BJ (cell line): ENCODE measurements at regions not wholly inside any gene's neighbourhood (a gene's known extent, or its start where the extent isn't known, plus 50 kb on each side); places are given as distances from the start of the nearest gene placed in this dataset.

ENCODE experiments used
- CTCF ChIA-PET: fragments of 350-600 bp; formaldehyde crosslinking; extraction: SDS; loops from one replicate; lab custom pipeline; 2021; ENCODE audit warnings: antibody characterized with exemption, inconsistent platforms; lab: Yijun Ruan, JAX
- POLR2A ChIA-PET: fragments of 300-600 bp; sonication (Branson Sonifier 250); formaldehyde crosslinking; extraction: SDS; loops from one replicate; lab custom pipeline; 2021; ENCODE audit warnings: antibody characterized with exemption; lab: Charles Lee
- DNase-seq: peaks from one replicate; pipeline ENCODE4 v3.0.0-alpha.2; 2011; ENCODE audit warnings: low read depth
- H3K27me3 ChIP-seq: 2 replicates; pipeline ENCODE4 v1.6.0; 2011; ENCODE audit warnings: low read length; ENCODE audit not compliant: control insufficient read depth, insufficient read depth
- H3K36me3 ChIP-seq: 2 replicates; pipeline ENCODE4 v1.5.1; 2011; ENCODE audit warnings: low read length; ENCODE audit not compliant: control insufficient read depth, insufficient read depth
- H3K4me3 ChIP-seq: 2 replicates; pipeline ENCODE4 v1.5.1; 2011; ENCODE audit warnings: low read depth, mild to moderate bottlenecking, control low read depth, low read length
- TF ChIP-seq, protein P1 (sequence below): IDR thresholded peaks from 2 replicates; pipeline ENCODE4 v1.5.1; 2011; ENCODE audit warnings: low read depth, mild to moderate bottlenecking, control low read depth, inconsistent platforms, low read length, moderate library complexity; ENCODE audit not compliant: insufficient read depth

DNA sequence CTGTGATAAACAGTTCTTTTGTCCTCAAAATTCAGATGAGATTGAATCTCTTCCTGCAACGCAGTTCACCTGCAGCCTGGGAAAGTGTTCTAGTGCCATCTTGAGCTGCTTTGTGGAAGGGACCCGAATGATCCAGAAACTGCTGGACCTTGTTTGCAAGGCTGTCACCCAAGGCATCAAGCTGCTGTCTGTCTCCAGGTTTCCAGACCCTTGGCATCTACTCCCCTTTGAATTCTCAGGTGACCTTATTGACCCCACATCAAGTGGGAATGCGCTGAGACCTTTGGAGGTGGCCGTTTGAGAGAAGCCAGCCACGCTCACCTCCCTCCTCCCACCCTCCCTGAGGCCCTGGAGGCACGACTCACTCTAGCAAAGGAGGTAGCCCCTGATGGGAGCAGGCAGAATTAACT lies 112.5 kb downstream of the EDN3 start:
- H3K4me3 ChIP-seq = no peak overlapping the region
- H3K27me3 ChIP-seq = no peaks in the 10 kb centered on the region
- CTCF ChIA-PET = interaction anchor here (0.8 kb wide), 1 partner anchor 9 kb away, joined by 3 read pairs; no protein-coding TSS in a partner anchor
- TF ChIP-seq, protein P1, sequence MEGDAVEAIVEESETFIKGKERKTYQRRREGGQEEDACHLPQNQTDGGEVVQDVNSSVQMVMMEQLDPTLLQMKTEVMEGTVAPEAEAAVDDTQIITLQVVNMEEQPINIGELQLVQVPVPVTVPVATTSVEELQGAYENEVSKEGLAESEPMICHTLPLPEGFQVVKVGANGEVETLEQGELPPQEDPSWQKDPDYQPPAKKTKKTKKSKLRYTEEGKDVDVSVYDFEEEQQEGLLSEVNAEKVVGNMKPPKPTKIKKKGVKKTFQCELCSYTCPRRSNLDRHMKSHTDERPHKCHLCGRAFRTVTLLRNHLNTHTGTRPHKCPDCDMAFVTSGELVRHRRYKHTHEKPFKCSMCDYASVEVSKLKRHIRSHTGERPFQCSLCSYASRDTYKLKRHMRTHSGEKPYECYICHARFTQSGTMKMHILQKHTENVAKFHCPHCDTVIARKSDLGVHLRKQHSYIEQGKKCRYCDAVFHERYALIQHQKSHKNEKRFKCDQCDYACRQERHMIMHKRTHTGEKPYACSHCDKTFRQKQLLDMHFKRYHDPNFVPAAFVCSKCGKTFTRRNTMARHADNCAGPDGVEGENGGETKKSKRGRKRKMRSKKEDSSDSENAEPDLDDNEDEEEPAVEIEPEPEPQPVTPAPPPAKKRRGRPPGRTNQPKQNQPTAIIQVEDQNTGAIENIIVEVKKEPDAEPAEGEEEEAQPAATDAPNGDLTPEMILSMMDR = no peak
- POLR2A ChIA-PET = no interaction called here
- H3K36me3 ChIP-seq = no peaks in the 10 kb centered on the region
- DNase-seq = no peak

DNA sequence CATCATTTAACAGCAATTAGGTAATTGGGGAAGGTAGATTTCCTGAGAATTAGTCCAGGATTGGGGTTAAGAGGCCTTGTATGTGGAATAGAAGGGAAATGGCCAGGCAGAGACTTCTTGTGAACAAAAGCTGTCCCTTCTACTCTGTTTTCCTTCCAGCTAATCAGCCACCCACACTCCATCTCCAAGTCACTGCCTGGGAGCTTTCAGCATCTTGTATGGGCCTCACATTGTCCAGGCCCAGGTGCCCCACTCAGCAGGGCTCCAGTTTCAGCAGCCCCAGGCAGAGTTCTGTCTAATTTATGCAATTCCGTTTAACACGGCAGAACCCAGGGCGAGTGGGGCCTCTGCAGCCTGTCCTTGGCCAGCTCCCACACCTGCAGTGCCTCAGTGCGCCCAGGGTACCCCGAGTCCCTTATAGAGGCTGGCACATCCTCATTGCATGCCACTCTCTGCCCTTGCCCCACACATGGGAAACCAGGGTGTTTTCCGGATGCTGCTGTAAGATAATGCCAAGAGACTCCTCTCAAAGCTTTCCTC lies 113.0 kb downstream of the EDN3 start:
- TF ChIP-seq, protein P1 = no peak
- H3K4me3 ChIP-seq = no peak overlapping the region
- no peaks in the 10 kb centered on the region for H3K36me3 ChIP-seq
- ChIA-PET CTCF (interaction anchor here (0.8 kb wide), 1 partner anchor 9 kb away, joined by 3 read pairs; no protein-coding TSS in a partner anchor), POLR2A (no interaction called here)
- no peaks in the 10 kb centered on the region for H3K27me3 ChIP-seq
- DNase-seq = no peak

DNA sequence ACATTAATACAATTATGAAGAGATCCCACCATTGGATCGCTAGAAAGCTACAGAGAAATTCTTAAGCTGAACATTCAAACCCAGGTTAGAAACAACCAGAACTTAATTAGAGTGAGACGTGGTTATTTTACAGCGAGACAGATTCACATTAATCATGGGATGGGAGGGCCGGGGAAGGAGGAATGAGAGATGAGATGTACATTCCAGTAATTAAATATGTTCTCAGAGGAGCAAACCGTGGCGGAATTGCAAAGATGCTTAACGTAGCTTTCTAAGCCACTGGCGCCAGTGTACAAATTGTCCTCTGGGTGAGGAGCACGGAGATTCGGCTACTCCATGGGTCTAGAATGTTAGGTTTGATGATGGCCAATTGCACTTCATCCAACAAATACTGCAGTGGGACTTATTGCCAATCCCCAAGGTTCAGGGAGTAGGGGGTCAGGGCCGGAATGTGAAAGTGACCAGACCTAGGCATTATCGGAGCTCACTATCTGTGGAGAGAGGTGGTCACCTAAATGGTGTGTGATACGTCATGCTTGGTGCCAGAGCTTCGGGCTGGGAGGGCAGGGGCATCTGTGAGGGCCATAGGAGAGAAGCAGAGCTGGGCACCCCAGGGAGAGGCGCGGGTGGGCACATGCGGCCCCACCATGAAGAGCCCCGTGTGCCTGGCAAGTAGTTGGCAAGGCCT lies 114.7 kb downstream of the EDN3 start:
- TF ChIP-seq, protein P1 = no peak
- DNase-seq = no peak
- Histone ChIP-seq H3K27me3 (no peaks in the 10 kb centered on the region), H3K36me3 (no peaks in the 10 kb centered on the region), H3K4me3 (no peak overlapping the region)
- CTCF ChIA-PET = no interaction called here
- POLR2A ChIA-PET = no interaction called here

DNA sequence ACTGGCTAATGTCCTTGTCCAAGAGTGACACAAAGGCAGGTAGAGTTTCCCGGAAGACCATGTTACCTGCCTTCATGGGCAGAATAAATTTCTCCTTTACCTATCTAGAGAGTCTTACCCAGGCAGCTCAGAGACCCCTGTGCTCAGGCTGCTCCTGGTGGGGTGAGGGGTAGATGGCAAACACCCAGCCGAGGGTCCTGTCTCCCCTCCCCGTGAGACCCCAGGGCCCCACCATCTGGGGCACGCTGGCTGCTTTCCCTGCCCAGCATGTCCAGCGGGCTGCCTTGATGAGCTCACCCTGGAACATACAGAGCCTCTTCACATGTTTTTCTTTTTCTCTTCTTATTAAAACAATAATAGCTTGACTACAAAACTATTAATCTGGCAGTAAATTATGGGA lies 116.5 kb downstream of the EDN3 start:
- POLR2A ChIA-PET = no interaction called here
- TF ChIP-seq, protein P1 = no peak
- Histone ChIP-seq H3K36me3 (no peaks in the 10 kb centered on the region), H3K4me3 (no peak overlapping the region), H3K27me3 (no peaks in the 10 kb centered on the region)
- CTCF ChIA-PET = no interaction called here
- DNase-seq = no peak

DNA sequence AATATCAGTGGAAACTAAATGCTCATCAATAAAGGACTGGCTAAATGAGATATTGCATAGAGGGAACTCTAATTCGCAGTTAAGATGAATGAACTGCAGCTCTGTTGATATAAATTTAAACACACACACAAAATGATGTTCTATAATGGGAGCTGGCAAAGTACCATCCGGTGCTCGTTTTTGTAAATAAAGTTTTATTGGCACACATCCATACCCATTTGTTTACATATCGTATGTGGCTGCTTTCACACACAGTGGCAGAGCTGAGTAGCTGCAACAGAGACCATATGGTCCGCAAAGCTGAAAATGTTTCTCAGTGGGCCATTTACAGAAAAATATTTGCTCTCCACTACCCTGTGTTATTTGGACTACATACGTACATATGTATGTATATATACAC lies 120.7 kb downstream of the EDN3 start:
- Histone ChIP-seq H3K4me3 (no peak overlapping the region), H3K27me3 (no peaks in the 10 kb centered on the region), H3K36me3 (no peaks in the 10 kb centered on the region)
- POLR2A ChIA-PET = no interaction called here
- CTCF ChIA-PET = interaction anchor here (1.7 kb wide), 1 partner anchor 17 kb away, joined by 8 read pairs; no protein-coding TSS in a partner anchor
- no peak for DNase-seq
- TF ChIP-seq, protein P1 = no peak
